Right kidney (tissue), 1 donor: ENCODE measurements at regions not wholly inside any gene's neighbourhood (a gene's known extent, or its start where the extent isn't known, plus 50 kb on each side); places are given as distances from the start of the nearest gene placed in this dataset.
"Not testable (repeated sequence)": the region's sequence is repeated elsewhere in the genome, so short reads cannot be mapped to it uniquely, and the experiment has no call there.

Experiments used
- DNase-seq: peaks from one replicate; pipeline ENCODE4 v3.0.0-alpha.2; 2016

GRCh38 chr7:65804887-65805286, 68.0 kb upstream of the VKORC1L1 start:
- DNase-seq, result no peak

DNA sequence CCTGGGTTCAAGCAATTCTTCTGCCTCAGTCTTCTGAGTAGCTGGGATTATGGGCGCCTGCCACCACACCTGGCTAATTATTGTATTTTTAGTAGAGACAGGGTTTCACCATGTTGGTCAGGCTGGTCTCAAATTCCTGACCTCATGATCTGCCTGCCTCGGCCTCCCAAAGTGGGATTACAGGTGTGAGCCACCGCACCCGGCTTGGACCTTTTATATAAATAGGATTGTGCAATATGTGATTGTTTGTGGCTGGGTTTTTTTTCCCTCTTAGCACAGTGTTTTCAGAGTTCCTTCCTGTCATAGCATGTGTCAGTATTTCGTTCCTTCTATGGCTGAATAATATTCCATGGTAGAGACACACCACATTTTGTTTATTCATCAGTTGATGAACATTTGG, 65.8 kb upstream of the VKORC1L1 start:
- not testable (repeated sequence) for DNase-seq

DNA sequence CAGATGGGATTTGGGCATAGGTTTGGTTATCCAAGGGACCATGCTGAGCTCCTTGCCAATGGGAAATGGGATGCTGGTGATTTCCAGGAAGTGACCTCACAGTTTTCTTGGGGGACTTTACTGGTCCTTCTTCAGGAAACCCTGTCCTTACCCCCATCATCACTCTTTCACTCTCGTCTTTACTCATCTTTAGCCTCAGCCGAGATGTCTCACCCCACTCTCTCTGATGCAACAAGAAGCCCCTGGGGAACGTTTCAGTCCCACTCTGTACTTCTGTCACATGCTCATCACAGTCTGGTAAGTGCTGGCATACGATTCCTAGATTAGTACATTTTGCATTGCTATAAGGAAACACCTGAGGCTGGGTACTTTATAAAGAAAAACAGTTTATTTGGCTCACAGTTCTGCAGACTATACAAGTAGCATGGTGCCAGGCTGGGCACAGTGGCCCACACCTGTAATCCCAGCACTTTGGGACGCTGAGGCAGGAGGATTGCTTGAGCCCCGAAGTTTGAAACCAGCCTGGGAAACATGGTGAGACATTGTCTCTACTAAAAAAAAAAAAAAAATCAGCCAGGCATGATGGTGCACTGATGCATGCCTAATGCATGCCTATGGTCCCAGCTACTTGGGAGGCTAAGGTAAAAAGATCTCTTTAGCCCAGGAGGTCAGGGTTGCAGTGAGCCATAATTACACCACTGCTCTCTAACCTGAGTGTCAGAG, 63.5 kb upstream of the VKORC1L1 start:
- no peak for DNase-seq

- DNase-seq, result no peak
These were observed 62.9 kb upstream of the VKORC1L1 start for GRCh38 chr7:65809982-65810288.

- DNase-seq, result no peak
These were observed 60.6 kb upstream of the VKORC1L1 start for GRCh38 chr7:65812281-65812680.

DNA sequence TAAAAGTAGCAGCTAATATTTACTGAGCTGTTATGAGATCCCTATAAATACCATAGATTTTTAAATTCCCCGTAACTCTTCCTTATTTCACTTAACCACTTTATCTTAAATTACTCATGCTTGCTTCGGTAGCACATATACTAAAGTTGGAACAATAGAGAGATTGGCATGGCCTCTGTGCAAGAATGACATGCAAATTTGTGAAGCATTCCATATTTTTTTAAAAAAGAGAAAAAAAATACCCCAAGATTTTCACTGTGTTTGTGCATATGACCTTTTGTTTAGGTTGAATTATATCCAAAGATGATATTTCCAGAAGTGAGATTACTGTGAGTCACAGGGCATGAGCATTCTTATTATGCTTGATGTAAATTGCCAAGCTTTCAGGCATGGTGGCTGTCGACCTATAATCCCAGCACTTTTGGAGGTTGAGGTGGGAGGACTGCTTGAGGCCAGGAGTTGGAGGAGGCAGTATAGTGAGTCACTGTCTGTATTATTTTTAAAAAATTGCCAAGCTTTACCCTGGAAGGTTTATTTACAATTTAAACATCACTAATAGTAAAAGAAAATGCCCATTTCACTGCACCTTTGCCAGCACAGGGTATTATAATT, 58.2 kb upstream of the VKORC1L1 start:
- not testable (repeated sequence) for DNase-seq

GRCh38 chr7:65820287-65820950, 52.5 kb upstream of the VKORC1L1 start:
- no peak for DNase-seq
